AG04450 (cell line): ENCODE measurements at regions not wholly inside any gene's neighbourhood (a gene's known extent, or its start where the extent isn't known, plus 50 kb on each side); places are given as distances from the start of the nearest gene placed in this dataset.

Experiments used
- CTCF ChIA-PET: fragments of 300-600, 350-600 bp; formaldehyde crosslinking; extraction: SDS; loops from one replicate; lab custom pipeline; 2022; ENCODE audit warnings: antibody characterized with exemption, inconsistent platforms; lab: Charles Lee
- POLR2A ChIA-PET: fragments of 350-600 bp; formaldehyde crosslinking; extraction: SDS; loops from one replicate; lab custom pipeline; 2021; ENCODE audit warnings: antibody characterized with exemption, inconsistent platforms; lab: Yijun Ruan, JAX
- DNase-seq: peaks from one replicate; pipeline ENCODE4 v3.0.0-alpha.2; 2011; ENCODE audit warnings: low read depth, low spot score
- H3K27ac ChIP-seq: one replicate; pipeline ENCODE4 v1.5.1; 2012; ENCODE audit warnings: low read depth, low read length, control low read depth
- H3K27me3 ChIP-seq: one replicate; pipeline ENCODE4 v1.6.0; 2012; ENCODE audit warnings: low read length; ENCODE audit not compliant: control insufficient read depth, insufficient read depth
- H3K4me3 ChIP-seq: 2 replicates; pipeline ENCODE4 v1.5.1; 2011; ENCODE audit warnings: mild to moderate bottlenecking, low read depth, low read length, control low read depth
- H3K9me3 ChIP-seq: 2 replicates; pipeline ENCODE4 v1.5.1; 2012; ENCODE audit warnings: low read length; ENCODE audit not compliant: control insufficient read depth, insufficient read depth
- CTCF ChIP-seq: IDR thresholded peaks from 2 replicates; pipeline ENCODE4 v1.5.1; 2011; ENCODE audit warnings: low read depth, low read length, control low read depth, inconsistent platforms

DNA sequence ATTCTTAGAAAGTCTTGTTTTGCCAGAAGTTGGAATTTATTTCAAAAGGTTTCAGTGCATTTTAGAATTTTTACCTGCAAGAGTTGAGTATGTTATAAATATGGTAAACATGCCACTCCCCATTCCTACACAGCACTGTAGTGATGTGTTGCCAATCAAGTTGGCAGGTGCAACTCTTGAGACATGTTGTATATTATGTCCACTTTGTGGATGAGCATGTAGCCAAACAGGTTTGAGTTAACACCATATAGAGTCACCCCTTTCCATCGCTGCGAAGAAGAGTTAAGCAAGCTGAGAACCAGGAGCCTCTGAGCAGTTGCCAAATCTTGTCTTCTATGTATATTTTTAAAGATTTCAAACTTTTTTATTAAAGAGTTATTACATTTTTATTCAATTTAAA lies 359.8 kb downstream of the LMO7 start:
- TF ChIP-seq CTCF, result no peak
- no peak overlapping the region for H3K27ac ChIP-seq
- DNase-seq, result no peak
- no peaks in the 10 kb centered on the region for H3K9me3 ChIP-seq
- ChIA-PET CTCF (no interaction called here), POLR2A (no interaction called here)
- H3K27me3 ChIP-seq, result no peaks in the 10 kb centered on the region
- H3K4me3 ChIP-seq, result no peak overlapping the region

DNA sequence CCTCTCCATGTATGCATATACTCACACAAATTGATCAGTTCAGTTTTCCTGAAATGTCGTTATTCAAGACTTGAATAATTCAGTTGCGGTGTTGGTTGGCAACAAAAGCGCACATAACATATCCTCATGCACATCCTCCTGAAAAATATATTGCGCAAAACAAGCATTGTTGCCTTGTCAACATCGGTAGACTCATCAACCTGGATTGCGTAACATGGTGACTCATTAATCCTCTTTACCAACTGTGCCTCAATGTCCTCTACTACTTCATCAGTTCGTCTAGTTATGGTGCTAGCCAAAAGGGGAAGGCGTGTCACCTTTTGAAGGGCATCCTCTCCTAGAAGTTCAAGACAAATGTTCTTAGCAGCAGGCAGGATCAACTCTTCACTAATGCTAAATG lies 357.7 kb downstream of the LMO7 start:
- DNase-seq, result no peak
- ChIA-PET POLR2A (no interaction called here), CTCF (no interaction called here)
- H3K27me3 ChIP-seq, result no peaks in the 10 kb centered on the region
- TF ChIP-seq CTCF, result no peak
- no peak overlapping the region for H3K4me3 ChIP-seq
- H3K9me3 ChIP-seq, result no peaks in the 10 kb centered on the region
- H3K27ac ChIP-seq, result no peak overlapping the region

DNA sequence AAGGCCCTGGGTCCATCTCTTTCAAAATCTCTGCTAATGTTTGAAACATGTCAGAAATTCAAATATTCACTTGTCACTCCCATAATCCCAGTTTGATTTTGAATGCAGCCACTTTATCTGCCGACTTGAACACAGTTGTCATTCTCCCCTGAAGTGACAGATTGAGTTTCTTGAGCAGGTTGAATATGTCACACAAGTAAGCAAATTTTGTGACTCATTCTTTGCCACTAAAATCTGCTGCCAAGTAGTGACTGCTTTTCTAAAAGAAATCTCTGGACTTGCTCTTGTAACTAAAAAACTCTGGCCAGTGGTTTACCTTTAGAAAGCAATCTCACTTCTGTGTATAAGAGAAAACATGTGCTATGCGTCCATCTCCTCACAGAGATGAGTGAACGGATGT lies 357.1 kb downstream of the LMO7 start:
- Histone ChIP-seq H3K27ac (no peak overlapping the region), H3K4me3 (no peak overlapping the region), H3K9me3 (no peaks in the 10 kb centered on the region), H3K27me3 (no peaks in the 10 kb centered on the region)
- TF ChIP-seq CTCF, result no peak
- DNase-seq, result no peak
- POLR2A ChIA-PET, result no interaction called here
- CTCF ChIA-PET, result no interaction called here

- H3K9me3 ChIP-seq, result no peaks in the 10 kb centered on the region
- POLR2A ChIA-PET, result no interaction called here
- no peak for DNase-seq
- CTCF ChIA-PET, result no interaction called here
- no peaks in the 10 kb centered on the region for H3K27me3 ChIP-seq
- no peak overlapping the region for H3K4me3 ChIP-seq
- no peak overlapping the region for H3K27ac ChIP-seq
- no peak for TF ChIP-seq CTCF
Observed at GRCh38 chr13:75986818-75987217, 350.7 kb downstream of the LMO7 start.

GRCh38 chr13:75985132-75985531 lies 349.0 kb downstream of the LMO7 start:
- H3K27ac ChIP-seq, result no peak overlapping the region
- DNase-seq, result no peak
- TF ChIP-seq CTCF, result no peak
- POLR2A ChIA-PET, result no interaction called here
- CTCF ChIA-PET, result no interaction called here
- H3K4me3 ChIP-seq, result no peak overlapping the region
- no peaks in the 10 kb centered on the region for H3K27me3 ChIP-seq
- no peaks in the 10 kb centered on the region for H3K9me3 ChIP-seq
